ENCODE measurements at regions not wholly inside any gene's neighbourhood (a gene's known extent, or its start where the extent isn't known, plus 50 kb on each side); places are given as distances from the start of the nearest gene placed in this dataset.

DNA sequence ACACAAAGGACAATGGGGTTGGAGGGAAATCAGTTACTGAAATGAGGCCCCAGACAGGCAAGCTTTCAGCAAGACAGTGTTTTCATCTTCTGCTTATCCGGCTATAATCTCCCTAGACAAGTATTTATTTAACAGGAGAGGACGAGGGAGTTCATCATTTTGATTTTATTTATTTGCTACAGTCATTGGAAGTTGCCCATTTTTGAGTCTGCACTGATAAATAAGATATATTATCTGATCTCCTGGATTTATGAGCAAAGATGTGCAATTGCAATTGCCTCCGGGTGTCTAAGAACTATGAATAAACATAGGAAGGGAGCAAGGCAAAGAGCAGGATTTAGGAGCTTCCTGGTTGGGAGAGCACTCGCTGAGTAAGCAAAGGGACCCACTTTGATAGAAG, 263.2 kb upstream of the EDA2R start:
- Histone ChIP-seq H3K36me3 (no peaks in the 10 kb centered on the region), H3K27me3 (no peaks in the 10 kb centered on the region), H3K4me3 (no peak overlapping the region), H3K9me3 (no peaks in the 10 kb centered on the region), H3K27ac (no peak overlapping the region), H3K4me1 (no peaks in the 10 kb centered on the region)
- intact Hi-C loops (cut with DNase I; ENCODE audit: low total_unique reads), result no loop called here
- DNase-seq, result no peak
- TF ChIP-seq CTCF (IDR thresholded peaks at IDR 0.05), result no peak

DNA sequence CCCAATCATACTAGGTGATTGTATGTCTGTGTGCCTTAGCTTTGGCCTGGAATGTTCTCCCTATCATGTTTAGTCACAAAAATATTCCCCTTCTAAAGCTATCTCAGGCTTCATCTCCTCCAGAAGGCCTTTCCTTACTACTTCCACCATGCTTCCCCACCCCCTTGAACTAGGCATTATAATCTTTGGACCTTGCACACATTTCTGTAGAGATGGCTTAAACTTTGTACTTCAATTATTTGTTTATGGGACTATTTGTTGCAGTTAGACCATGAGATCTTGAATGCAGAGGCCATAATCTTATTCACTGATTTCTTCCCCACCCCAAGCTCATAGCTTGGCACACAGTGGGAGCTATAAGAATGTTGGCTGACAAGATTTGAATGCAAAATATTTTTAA, 262.0 kb upstream of the EDA2R start:
- H3K36me3 ChIP-seq, result no peaks in the 10 kb centered on the region
- DNase-seq, result no peak
- H3K4me3 ChIP-seq, result no peak overlapping the region
- H3K27me3 ChIP-seq, result no peaks in the 10 kb centered on the region
- no peaks in the 10 kb centered on the region for H3K4me1 ChIP-seq
- intact Hi-C loops (cut with DNase I; ENCODE audit: low total_unique reads), result no loop called here
- H3K9me3 ChIP-seq, result no peaks in the 10 kb centered on the region
- no peak overlapping the region for H3K27ac ChIP-seq
- TF ChIP-seq CTCF (IDR thresholded peaks at IDR 0.05), result no peak

- Histone ChIP-seq H3K4me1 (no peaks in the 10 kb centered on the region), H3K9me3 (no peaks in the 10 kb centered on the region), H3K27me3 (no peaks in the 10 kb centered on the region), H3K36me3 (no peaks in the 10 kb centered on the region), H3K4me3 (no peak overlapping the region), H3K27ac (no peak overlapping the region)
- DNase-seq, result no peak
- intact Hi-C loops (cut with DNase I; ENCODE audit: low total_unique reads), result no loop called here
- no peak for TF ChIP-seq CTCF (IDR thresholded peaks at IDR 0.05)
Measured at GRCh38 chrX:66892004-66892403, 253.1 kb upstream of the EDA2R start.

DNA sequence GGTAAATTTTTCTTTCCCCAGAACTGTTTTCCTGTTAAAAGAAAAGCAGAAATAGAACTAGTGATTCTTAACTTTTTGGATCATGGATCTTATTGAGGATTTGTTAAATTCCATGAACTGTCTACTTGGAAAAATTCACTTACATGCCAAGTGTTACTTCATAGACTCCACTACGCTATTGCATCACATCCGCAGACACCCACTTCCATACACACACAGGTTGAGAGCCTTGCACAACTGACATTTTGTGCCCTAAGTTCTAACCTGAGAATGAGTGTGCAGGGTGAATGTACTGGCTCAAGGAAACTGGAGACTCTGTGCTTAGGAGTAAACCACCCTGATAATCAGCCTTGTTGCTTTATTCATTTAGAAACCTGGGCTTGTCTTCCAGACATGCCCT, 250.5 kb upstream of the EDA2R start:
- no peaks in the 10 kb centered on the region for H3K9me3 ChIP-seq
- intact Hi-C loops (cut with DNase I; ENCODE audit: low total_unique reads), result no loop called here
- H3K4me1 ChIP-seq, result no peaks in the 10 kb centered on the region
- no peak for TF ChIP-seq CTCF (IDR thresholded peaks at IDR 0.05)
- H3K4me3 ChIP-seq, result no peak overlapping the region
- H3K36me3 ChIP-seq, result no peaks in the 10 kb centered on the region
- DNase-seq, result no peak
- H3K27me3 ChIP-seq, result no peaks in the 10 kb centered on the region
- no peak overlapping the region for H3K27ac ChIP-seq

DNA sequence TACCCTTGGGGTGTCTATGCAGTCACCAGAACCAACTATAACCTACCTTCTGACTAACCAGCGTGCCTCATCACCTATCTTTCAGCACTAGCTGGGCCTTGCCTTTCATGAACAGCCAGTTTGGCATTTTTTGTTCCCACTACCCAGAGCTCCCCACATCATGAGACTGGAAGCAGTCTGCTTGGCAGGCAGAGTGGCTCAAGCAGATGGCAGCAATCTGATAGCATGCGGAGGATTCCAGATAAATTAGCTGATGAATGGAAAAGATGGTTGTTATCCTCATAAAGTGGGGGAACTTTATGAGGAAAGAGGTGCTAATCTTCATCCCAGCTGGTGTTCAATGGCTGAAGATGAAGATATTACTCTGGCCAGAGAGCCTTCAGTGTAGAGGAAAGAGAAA, 243.2 kb upstream of the EDA2R start:
- H3K4me3 ChIP-seq, result no peak overlapping the region
- H3K9me3 ChIP-seq, result no peaks in the 10 kb centered on the region
- no peaks in the 10 kb centered on the region for H3K27me3 ChIP-seq
- no peak for TF ChIP-seq CTCF (IDR thresholded peaks at IDR 0.05)
- DNase-seq, result no peak
- H3K36me3 ChIP-seq, result no peaks in the 10 kb centered on the region
- intact Hi-C loops (cut with DNase I; ENCODE audit: low total_unique reads), result no loop called here
- H3K4me1 ChIP-seq, result no peaks in the 10 kb centered on the region
- H3K27ac ChIP-seq, result no peak overlapping the region

- TF ChIP-seq CTCF (IDR thresholded peaks at IDR 0.05), result no peak
- intact Hi-C loops (cut with DNase I; ENCODE audit: low total_unique reads), result no loop called here
- DNase-seq, result no peak
- Histone ChIP-seq H3K27ac (no peak overlapping the region), H3K36me3 (no peaks in the 10 kb centered on the region), H3K4me1 (no peaks in the 10 kb centered on the region), H3K27me3 (no peaks in the 10 kb centered on the region), H3K9me3 (no peaks in the 10 kb centered on the region), H3K4me3 (no peak overlapping the region)
Measured at GRCh38 chrX:66876776-66877175, 237.9 kb upstream of the EDA2R start.
